Hepatocyte (in vitro differentiated cells): ENCODE measurements at regions not wholly inside any gene's neighbourhood (a gene's known extent, or its start where the extent isn't known, plus 50 kb on each side); places are given as distances from the start of the nearest gene placed in this dataset.

Source experiments
- EZH2 ChIP-seq: fragments of 200-600 bp; sonication (generic); IDR thresholded peaks from 2 replicates; pipeline ENCODE4 v1.6.1; 2016; ENCODE audit warnings: antibody characterized with exemption, mild to moderate bottlenecking, borderline replicate concordance
- TF ChIP-seq, protein P1 (sequence below): fragments of 200-600 bp; sonication (generic); IDR thresholded peaks from 2 replicates; pipeline ENCODE4 v1.5.1; 2016; ENCODE audit warnings: antibody characterized with exemption, mild to moderate bottlenecking; ENCODE audit not compliant: poor library complexity

DNA sequence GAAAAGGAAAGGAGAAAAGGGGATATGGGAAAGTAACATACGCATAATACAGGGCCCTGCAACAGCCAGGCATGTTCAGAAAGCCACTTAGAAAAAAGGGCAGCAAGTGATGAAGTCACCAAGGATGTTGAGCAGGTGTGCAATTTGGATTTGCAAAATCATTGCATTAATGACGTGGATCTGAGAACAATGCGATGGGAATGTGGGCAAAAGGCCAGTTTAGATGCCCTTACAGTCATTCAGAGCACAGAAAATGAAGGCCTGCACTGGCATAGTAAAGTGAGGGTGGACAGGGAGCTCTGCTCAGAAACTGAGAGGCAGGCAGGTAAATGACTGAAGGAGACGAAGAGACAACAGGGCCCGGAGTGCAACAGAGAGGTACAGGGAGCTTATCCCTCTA lies 123.7 kb upstream of the NHSL1 start:
- TF ChIP-seq, protein P1, sequence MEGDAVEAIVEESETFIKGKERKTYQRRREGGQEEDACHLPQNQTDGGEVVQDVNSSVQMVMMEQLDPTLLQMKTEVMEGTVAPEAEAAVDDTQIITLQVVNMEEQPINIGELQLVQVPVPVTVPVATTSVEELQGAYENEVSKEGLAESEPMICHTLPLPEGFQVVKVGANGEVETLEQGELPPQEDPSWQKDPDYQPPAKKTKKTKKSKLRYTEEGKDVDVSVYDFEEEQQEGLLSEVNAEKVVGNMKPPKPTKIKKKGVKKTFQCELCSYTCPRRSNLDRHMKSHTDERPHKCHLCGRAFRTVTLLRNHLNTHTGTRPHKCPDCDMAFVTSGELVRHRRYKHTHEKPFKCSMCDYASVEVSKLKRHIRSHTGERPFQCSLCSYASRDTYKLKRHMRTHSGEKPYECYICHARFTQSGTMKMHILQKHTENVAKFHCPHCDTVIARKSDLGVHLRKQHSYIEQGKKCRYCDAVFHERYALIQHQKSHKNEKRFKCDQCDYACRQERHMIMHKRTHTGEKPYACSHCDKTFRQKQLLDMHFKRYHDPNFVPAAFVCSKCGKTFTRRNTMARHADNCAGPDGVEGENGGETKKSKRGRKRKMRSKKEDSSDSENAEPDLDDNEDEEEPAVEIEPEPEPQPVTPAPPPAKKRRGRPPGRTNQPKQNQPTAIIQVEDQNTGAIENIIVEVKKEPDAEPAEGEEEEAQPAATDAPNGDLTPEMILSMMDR = no peak
- no peak for TF ChIP-seq EZH2
